DMS79 treated with DMSO at 0.1 percent for 48 hours (cell line): ENCODE measurements at regions not wholly inside any gene's neighbourhood (a gene's known extent, or its start where the extent isn't known, plus 50 kb on each side); places are given as distances from the start of the nearest gene placed in this dataset.
A peak's percentile ranks its signal among the peaks of the same experiment; 100 is the strongest.

ENCODE experiments used
- DNase-seq: peaks from one replicate; lab custom pipeline; 2025; lab: John Stamatoyannopoulos, UW

- no peak for DNase-seq
Measured at GRCh38 chr15:61479613-61480012, 250.5 kb upstream of the RORA start.

- no peak for DNase-seq
Measured at GRCh38 chr15:61476741-61477140, 247.6 kb upstream of the RORA start.

- no peak for DNase-seq
Measured at GRCh38 chr15:61474796-61475195, 245.7 kb upstream of the RORA start.

GRCh38 chr15:61467823-61468222 is 238.7 kb upstream of the RORA start:
- DNase-seq = no peak

- no peak for DNase-seq
Measured at GRCh38 chr15:61459785-61460707, 230.9 kb upstream of the RORA start.

GRCh38 chr15:61457050-61457733 is 228.1 kb upstream of the RORA start:
- no peak for DNase-seq

GRCh38 chr15:61449186-61449702 is 220.1 kb upstream of the RORA start:
- no peak for DNase-seq

GRCh38 chr15:61447981-61448380 is 218.9 kb upstream of the RORA start:
- no peak for DNase-seq

GRCh38 chr15:61444585-61444984 is 215.5 kb upstream of the RORA start:
- no peak for DNase-seq

- no peak for DNase-seq
Measured at GRCh38 chr15:61442821-61443220, 213.7 kb upstream of the RORA start.

- DNase-seq = no peak
Measured at GRCh38 chr15:61441891-61442290, 212.8 kb upstream of the RORA start.

- no peak for DNase-seq
Measured at GRCh38 chr15:61426466-61426865, 197.4 kb upstream of the RORA start.

- DNase-seq = no peak
Measured at GRCh38 chr15:61425934-61426333, 196.8 kb upstream of the RORA start.

GRCh38 chr15:61422773-61423172 is 193.7 kb upstream of the RORA start:
- no peak for DNase-seq

GRCh38 chr15:61421938-61422337 is 192.8 kb upstream of the RORA start:
- no peak for DNase-seq

- no peak for DNase-seq
Measured at GRCh38 chr15:61421470-61421869, 192.4 kb upstream of the RORA start.

- DNase-seq = no peak
Measured at GRCh38 chr15:61420546-61420945, 191.4 kb upstream of the RORA start.

GRCh38 chr15:61415617-61416120 is 186.6 kb upstream of the RORA start:
- DNase-seq = no peak

- DNase-seq = peak; percentile 15
Measured at GRCh38 chr15:61411902-61412510, 182.9 kb upstream of the RORA start.

GRCh38 chr15:61410662-61411061 is 181.6 kb upstream of the RORA start:
- DNase-seq = no peak

GRCh38 chr15:61404567-61404966 is 175.5 kb upstream of the RORA start:
- no peak for DNase-seq

- DNase-seq = no peak
Measured at GRCh38 chr15:61403884-61404283, 174.8 kb upstream of the RORA start.
